ENCODE measurements at regions not wholly inside any gene's neighbourhood (a gene's known extent, or its start where the extent isn't known, plus 50 kb on each side); places are given as distances from the start of the nearest gene placed in this dataset.

- FAIRE-seq: no peak
- no peak for DNase-seq (ENCODE audit: insufficient read length)
- TF ChIP-seq POLR2AphosphoS5 (IDR thresholded peaks at IDR 0.05; ENCODE audit: low read depth, low read length) (no peak), TAF1 (IDR thresholded peaks at IDR 0.05; ENCODE audit: borderline replicate concordance, low read depth, low read length) (no peak), POLR2A (IDR thresholded peaks at IDR 0.05; ENCODE audit: low read depth, low read length) (no peak)
These were observed 223.0 kb downstream of the NRIP1 start for GRCh38 chr21:14841511-14842472.

- DNase-seq (ENCODE audit: insufficient read length): no peak
- no peak for TF ChIP-seq POLR2A (IDR thresholded peaks at IDR 0.05; ENCODE audit: low read depth, low read length)
- TF ChIP-seq POLR2AphosphoS5 (IDR thresholded peaks at IDR 0.05; ENCODE audit: low read depth, low read length): no peak
- no peak for TF ChIP-seq TAF1 (IDR thresholded peaks at IDR 0.05; ENCODE audit: borderline replicate concordance, low read depth, low read length)
- no peak for FAIRE-seq
These were observed 226.4 kb downstream of the NRIP1 start for GRCh38 chr21:14838400-14838799.

GRCh38 chr21:14836950-14837349, 227.8 kb downstream of the NRIP1 start:
- FAIRE-seq: no peak
- no peak for TF ChIP-seq POLR2AphosphoS5 (IDR thresholded peaks at IDR 0.05; ENCODE audit: low read depth, low read length)
- TF ChIP-seq POLR2A (IDR thresholded peaks at IDR 0.05; ENCODE audit: low read depth, low read length): no peak
- TF ChIP-seq TAF1 (IDR thresholded peaks at IDR 0.05; ENCODE audit: borderline replicate concordance, low read depth, low read length): no peak
- no peak for DNase-seq (ENCODE audit: insufficient read length)

GRCh38 chr21:14833666-14834351, 231.0 kb downstream of the NRIP1 start:
- FAIRE-seq (no peak), DNase-seq (ENCODE audit: insufficient read length) (no peak)
- no peak for TF ChIP-seq POLR2A (IDR thresholded peaks at IDR 0.05; ENCODE audit: low read depth, low read length)
- no peak for TF ChIP-seq POLR2AphosphoS5 (IDR thresholded peaks at IDR 0.05; ENCODE audit: low read depth, low read length)
- TF ChIP-seq TAF1 (IDR thresholded peaks at IDR 0.05; ENCODE audit: borderline replicate concordance, low read depth, low read length): no peak

- FAIRE-seq: no peak
- TF ChIP-seq POLR2A (IDR thresholded peaks at IDR 0.05; ENCODE audit: low read depth, low read length) (no peak), POLR2AphosphoS5 (IDR thresholded peaks at IDR 0.05; ENCODE audit: low read depth, low read length) (no peak), TAF1 (IDR thresholded peaks at IDR 0.05; ENCODE audit: borderline replicate concordance, low read depth, low read length) (no peak)
These were observed 231.6 kb downstream of the NRIP1 start for GRCh38 chr21:14833241-14833640.

GRCh38 chr21:14830307-14830706, 234.5 kb downstream of the NRIP1 start:
- DNase-seq (ENCODE audit: insufficient read length) (no peak), FAIRE-seq (no peak)
- no peak for TF ChIP-seq POLR2AphosphoS5 (IDR thresholded peaks at IDR 0.05; ENCODE audit: low read depth, low read length)
- TF ChIP-seq TAF1 (IDR thresholded peaks at IDR 0.05; ENCODE audit: borderline replicate concordance, low read depth, low read length): no peak
- TF ChIP-seq POLR2A (IDR thresholded peaks at IDR 0.05; ENCODE audit: low read depth, low read length): no peak

More at GRCh38 chr21:14833241-14833640, 231.6 kb downstream of the NRIP1 start:
- DNase-seq (ENCODE audit: insufficient read length): no peak

- TF ChIP-seq TAF1 (IDR thresholded peaks at IDR 0.05; ENCODE audit: borderline replicate concordance, low read depth, low read length) (no peak), POLR2A (IDR thresholded peaks at IDR 0.05; ENCODE audit: low read depth, low read length) (no peak), POLR2AphosphoS5 (IDR thresholded peaks at IDR 0.05; ENCODE audit: low read depth, low read length) (no peak)
- no peak for DNase-seq (ENCODE audit: insufficient read length)
- FAIRE-seq: peak; percentile 54
These were observed 235.1 kb downstream of the NRIP1 start for GRCh38 chr21:14829685-14830084.

GRCh38 chr21:14827468-14827867, 237.3 kb downstream of the NRIP1 start:
- DNase-seq (ENCODE audit: insufficient read length): no peak
- TF ChIP-seq POLR2A (IDR thresholded peaks at IDR 0.05; ENCODE audit: low read depth, low read length) (no peak), POLR2AphosphoS5 (IDR thresholded peaks at IDR 0.05; ENCODE audit: low read depth, low read length) (no peak), TAF1 (IDR thresholded peaks at IDR 0.05; ENCODE audit: borderline replicate concordance, low read depth, low read length) (no peak)
- no peak for FAIRE-seq

- FAIRE-seq: peak; percentile 63
- TF ChIP-seq POLR2AphosphoS5 (IDR thresholded peaks at IDR 0.05; ENCODE audit: low read depth, low read length) (no peak), POLR2A (IDR thresholded peaks at IDR 0.05; ENCODE audit: low read depth, low read length) (no peak), TAF1 (IDR thresholded peaks at IDR 0.05; ENCODE audit: borderline replicate concordance, low read depth, low read length) (no peak)
- no peak for DNase-seq (ENCODE audit: insufficient read length)
These were observed 238.2 kb downstream of the NRIP1 start for GRCh38 chr21:14826630-14827029.

- FAIRE-seq: no peak
- DNase-seq (ENCODE audit: insufficient read length): no peak
- no peak for TF ChIP-seq POLR2AphosphoS5 (IDR thresholded peaks at IDR 0.05; ENCODE audit: low read depth, low read length)
- TF ChIP-seq TAF1 (IDR thresholded peaks at IDR 0.05; ENCODE audit: borderline replicate concordance, low read depth, low read length): no peak
- TF ChIP-seq POLR2A (IDR thresholded peaks at IDR 0.05; ENCODE audit: low read depth, low read length): no peak
These were observed 239.3 kb downstream of the NRIP1 start for GRCh38 chr21:14825514-14825974.

- no peak for TF ChIP-seq TAF1 (IDR thresholded peaks at IDR 0.05; ENCODE audit: borderline replicate concordance, low read depth, low read length)
- DNase-seq (ENCODE audit: insufficient read length): no peak
- FAIRE-seq: no peak
These were observed 240.7 kb downstream of the NRIP1 start for GRCh38 chr21:14824126-14824525.
